Jurkat, Clone E6-1 (cell line): ENCODE measurements at regions not wholly inside any gene's neighbourhood (a gene's known extent, or its start where the extent isn't known, plus 50 kb on each side); places are given as distances from the start of the nearest gene placed in this dataset.
"Not testable (repeated sequence)": the region's sequence is repeated elsewhere in the genome, so short reads cannot be mapped to it uniquely, and the experiment has no call there.

Experiments used
- DNase-seq: peaks from one replicate; pipeline ENCODE4 v3.0.0-alpha.2; 2011; ENCODE audit warnings: low read depth, low spot score
- H3K4me3 ChIP-seq: 2 replicates; pipeline ENCODE4 v1.5.1; 2011; ENCODE audit warnings: mild to moderate bottlenecking, low read length, control low read depth, moderate library complexity

GRCh38 chr16:88209579-88209978 lies 173.2 kb upstream of the ZNF469 start:
- not testable (repeated sequence) for DNase-seq, H3K4me3 ChIP-seq

- not testable (repeated sequence) for DNase-seq, H3K4me3 ChIP-seq
Measured at GRCh38 chr16:88213937-88214336, 168.8 kb upstream of the ZNF469 start.

GRCh38 chr16:88221001-88221761 lies 161.6 kb upstream of the ZNF469 start:
- H3K4me3 ChIP-seq, DNase-seq: not testable (repeated sequence)

- not testable (repeated sequence) for DNase-seq, H3K4me3 ChIP-seq
Measured at GRCh38 chr16:88223696-88224095, 159.1 kb upstream of the ZNF469 start.

- H3K4me3 ChIP-seq, DNase-seq: not testable (repeated sequence)
Measured at GRCh38 chr16:88224131-88224898, 158.4 kb upstream of the ZNF469 start.

- H3K4me3 ChIP-seq, DNase-seq: not testable (repeated sequence)
Measured at GRCh38 chr16:88225640-88226230, 157.0 kb upstream of the ZNF469 start.

- not testable (repeated sequence) for H3K4me3 ChIP-seq, DNase-seq
Measured at GRCh38 chr16:88226302-88226701, 156.5 kb upstream of the ZNF469 start.

- not testable (repeated sequence) for DNase-seq, H3K4me3 ChIP-seq
Measured at GRCh38 chr16:88227026-88227721, 155.6 kb upstream of the ZNF469 start.

GRCh38 chr16:88227722-88228482 lies 154.9 kb upstream of the ZNF469 start:
- H3K4me3 ChIP-seq, DNase-seq: not testable (repeated sequence)

GRCh38 chr16:88228751-88229150 lies 154.0 kb upstream of the ZNF469 start:
- not testable (repeated sequence) for H3K4me3 ChIP-seq, DNase-seq

GRCh38 chr16:88229710-88230109 lies 153.0 kb upstream of the ZNF469 start:
- DNase-seq, H3K4me3 ChIP-seq: not testable (repeated sequence)

- not testable (repeated sequence) for DNase-seq, H3K4me3 ChIP-seq
Measured at GRCh38 chr16:88230276-88230966, 152.3 kb upstream of the ZNF469 start.

- not testable (repeated sequence) for H3K4me3 ChIP-seq, DNase-seq
Measured at GRCh38 chr16:88230967-88231615, 151.7 kb upstream of the ZNF469 start.

- not testable (repeated sequence) for DNase-seq, H3K4me3 ChIP-seq
Measured at GRCh38 chr16:88231839-88232238, 150.9 kb upstream of the ZNF469 start.

GRCh38 chr16:88232401-88233258 lies 150.1 kb upstream of the ZNF469 start:
- not testable (repeated sequence) for DNase-seq, H3K4me3 ChIP-seq

GRCh38 chr16:88233621-88234420 lies 148.9 kb upstream of the ZNF469 start:
- not testable (repeated sequence) for DNase-seq, H3K4me3 ChIP-seq
